H1 (cell line): ENCODE measurements at regions not wholly inside any gene's neighbourhood (a gene's known extent, or its start where the extent isn't known, plus 50 kb on each side); places are given as distances from the start of the nearest gene placed in this dataset.

Experiments
- CHD2 ChIP-seq: IDR thresholded peaks from 2 replicates; pipeline ENCODE4 v1.6.1; 2012; ENCODE audit warnings: low read length, improper control_type of control experiment
- FOSL1 ChIP-seq: IDR thresholded peaks from 2 replicates; pipeline ENCODE4 v1.6.1; 2011; ENCODE audit warnings: mild to moderate bottlenecking, low read depth, low read length, moderate library complexity; ENCODE audit not compliant: insufficient read depth
- GTF2F1 ChIP-seq: IDR thresholded peaks from 2 replicates; pipeline ENCODE4 v1.6.1; 2012; ENCODE audit warnings: low read depth, low read length, improper control_type of control experiment, borderline replicate concordance
- RXRA ChIP-seq: IDR thresholded peaks from 2 replicates; pipeline ENCODE4 v1.6.1; 2011; ENCODE audit warnings: low read depth, mild to moderate bottlenecking, low read length, moderate library complexity; ENCODE audit not compliant: insufficient read depth

DNA sequence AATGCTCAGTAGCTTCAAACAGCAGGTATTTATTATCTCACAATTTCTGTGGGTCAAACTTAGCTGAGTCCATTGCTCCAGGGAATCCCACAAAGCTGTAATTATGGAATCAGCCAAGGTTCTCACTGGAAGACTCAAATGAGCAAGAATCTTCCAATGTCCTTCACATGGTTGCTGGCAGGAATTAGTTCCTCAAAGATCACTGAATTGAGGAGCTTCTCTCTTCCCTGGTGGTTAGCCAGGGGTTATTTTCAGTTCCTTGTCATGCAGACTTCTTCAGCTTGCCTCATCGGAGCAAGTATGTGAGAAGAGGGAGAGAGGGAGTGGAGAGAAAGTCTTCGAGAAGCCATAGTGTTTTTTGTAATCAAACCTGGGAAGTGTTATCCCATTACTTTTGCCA lies 2331.9 kb downstream of the MAT2B start (continued):
- TF ChIP-seq CHD2 (no peak), RXRA (no peak), FOSL1 (no peak), GTF2F1 (no peak)
